CD4-positive, alpha-beta T cell (primary cell): ENCODE measurements at regions not wholly inside any gene's neighbourhood (a gene's known extent, or its start where the extent isn't known, plus 50 kb on each side); places are given as distances from the start of the nearest gene placed in this dataset.

Experiments
- ATAC-seq: fragments of 200-7000 bp; cut with Tn5 transposase; one replicate; pipeline ENCODE4 v1.10.0; 2022; ENCODE audit warnings: mild to moderate bottlenecking; ENCODE audit not compliant: poor library complexity
- CTCF ChIA-PET: fragments of 350-600 bp; sonication (Branson Sonifier 250); formaldehyde crosslinking; loops from one replicate; lab custom pipeline; 2021; ENCODE audit warnings: antibody characterized with exemption, inconsistent platforms; lab: Charles Lee
- POLR2A ChIA-PET: fragments of 350-600 bp; sonication (Branson Sonifier 250); formaldehyde crosslinking; loops from one replicate; lab custom pipeline; 2021; ENCODE audit warnings: antibody characterized with exemption, inconsistent platforms; lab: Charles Lee
- DNase-seq, 14 experiments: peaks; one replicate each; pipeline ENCODE4 v3.0.0-alpha.2; 2013 to 2020; ENCODE audit warnings: mixed read lengths in 2 of 14
- H3K27ac ChIP-seq, 2 donors: one replicate each; pipeline versions ENCODE4 v1.5.1 to v1.7.0; 2013; ENCODE audit warnings: low read length in 2 of 2, low read depth in 1 of 2, mild to moderate bottlenecking in 1 of 2
- H3K27me3 ChIP-seq, 2 experiments: 1 replicate in 1 of 2; 2 replicates in 1 of 2; pipeline versions ENCODE4 v1.6.1 to v1.7.0; 2013; ENCODE audit warnings: low read length in 2 of 2, control low read depth in 1 of 2, mild to moderate bottlenecking in 1 of 2, moderate library complexity in 1 of 2; ENCODE audit not compliant: insufficient read depth in 2 of 2, control insufficient read depth in 1 of 2
- H3K36me3 ChIP-seq: one replicate; pipeline ENCODE4 v1.6.1; 2013; ENCODE audit warnings: low read length, control low read depth; ENCODE audit not compliant: insufficient read depth
- H3K4me1 ChIP-seq: one replicate; pipeline ENCODE4 v1.6.1; 2013; ENCODE audit warnings: low read length, control low read depth; ENCODE audit not compliant: insufficient read depth
- H3K4me3 ChIP-seq: one replicate; pipeline ENCODE4 v1.5.1; 2013; ENCODE audit warnings: mild to moderate bottlenecking, low read length, moderate library complexity
- H3K9me3 ChIP-seq, 2 experiments: 1 replicate in 1 of 2; 2 replicates in 1 of 2; pipeline versions ENCODE4 v1.6.1 to v1.7.0; 2013; ENCODE audit warnings: low read length in 2 of 2, mild to moderate bottlenecking in 2 of 2, control low read depth in 1 of 2, moderate library complexity in 1 of 2; ENCODE audit not compliant: control insufficient read depth in 1 of 2, insufficient read depth in 1 of 2
- H3K27ac Mint-ChIP-seq: one replicate; pipeline ENCODE4 v1.8.0; 2020; ENCODE audit warnings: mixed read lengths
- H3K27me3 Mint-ChIP-seq: one replicate; pipeline ENCODE4 v1.8.0; 2021; ENCODE audit warnings: mixed read lengths
- H3K36me3 Mint-ChIP-seq: one replicate; pipeline ENCODE4 v1.8.0; 2021; ENCODE audit warnings: low read depth, mixed read lengths
- H3K4me1 Mint-ChIP-seq: one replicate; pipeline ENCODE4 v1.8.0; 2021; ENCODE audit warnings: low read depth, mixed read lengths
- H3K4me3 Mint-ChIP-seq: one replicate; pipeline ENCODE4 v1.8.0; 2020; ENCODE audit warnings: mild to moderate bottlenecking, mixed read lengths
- H3K9me3 Mint-ChIP-seq: one replicate; pipeline ENCODE4 v1.8.0; 2020; ENCODE audit warnings: mixed read lengths
- intact Hi-C, 2 experiments: fragments of 100-400 bp; cut with DNase I in 1 of 2; cut with micrococcal nuclease in 1 of 2; formaldehyde crosslinking; loops; one replicate each; pipeline versions ENCODE4 v1.15.1 to v1.9.0; 2023 to 2025; cut with DNase I, micrococcal nuclease
- TF ChIP-seq, protein P1 (sequence below): fragments of 200-600 bp; IDR thresholded peaks from one replicate; pipeline ENCODE4 v1.8.0; 2022; ENCODE audit warnings: antibody characterized with exemption, mild to moderate bottlenecking

GRCh38 chr17:70863436-70864248, 694.3 kb downstream of the KCNJ2 start:
- Mint-ChIP-seq H3K9me3 (peaks cover 4% of the 10 kb centered on the region), H3K27ac (no peak overlapping the region), H3K4me1 (no peaks in the 10 kb centered on the region), H3K4me3 (no peak overlapping the region), H3K27me3 (no peaks in the 10 kb centered on the region), H3K36me3 (no peaks in the 10 kb centered on the region)
- ChIA-PET CTCF (no interaction called here), POLR2A (no interaction called here)
- Histone ChIP-seq H3K9me3 (peaks cover 0 to 13% of the 10 kb centered on the region in 2 experiments), H3K27me3 (no peaks in the 10 kb centered on the region), H3K36me3 (no peaks in the 10 kb centered on the region), H3K4me3 (no peak overlapping the region), H3K27ac (no peak overlapping the region), H3K4me1 (no peaks in the 10 kb centered on the region)
- TF ChIP-seq, protein P1, sequence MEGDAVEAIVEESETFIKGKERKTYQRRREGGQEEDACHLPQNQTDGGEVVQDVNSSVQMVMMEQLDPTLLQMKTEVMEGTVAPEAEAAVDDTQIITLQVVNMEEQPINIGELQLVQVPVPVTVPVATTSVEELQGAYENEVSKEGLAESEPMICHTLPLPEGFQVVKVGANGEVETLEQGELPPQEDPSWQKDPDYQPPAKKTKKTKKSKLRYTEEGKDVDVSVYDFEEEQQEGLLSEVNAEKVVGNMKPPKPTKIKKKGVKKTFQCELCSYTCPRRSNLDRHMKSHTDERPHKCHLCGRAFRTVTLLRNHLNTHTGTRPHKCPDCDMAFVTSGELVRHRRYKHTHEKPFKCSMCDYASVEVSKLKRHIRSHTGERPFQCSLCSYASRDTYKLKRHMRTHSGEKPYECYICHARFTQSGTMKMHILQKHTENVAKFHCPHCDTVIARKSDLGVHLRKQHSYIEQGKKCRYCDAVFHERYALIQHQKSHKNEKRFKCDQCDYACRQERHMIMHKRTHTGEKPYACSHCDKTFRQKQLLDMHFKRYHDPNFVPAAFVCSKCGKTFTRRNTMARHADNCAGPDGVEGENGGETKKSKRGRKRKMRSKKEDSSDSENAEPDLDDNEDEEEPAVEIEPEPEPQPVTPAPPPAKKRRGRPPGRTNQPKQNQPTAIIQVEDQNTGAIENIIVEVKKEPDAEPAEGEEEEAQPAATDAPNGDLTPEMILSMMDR = no peak
- intact Hi-C loops = no loop called here
- no peak for DNase-seq
- ATAC-seq = no peak

GRCh38 chr17:70865993-70866804, 696.9 kb downstream of the KCNJ2 start:
- Histone ChIP-seq H3K27ac (no peak overlapping the region), H3K4me1 (no peaks in the 10 kb centered on the region), H3K36me3 (no peaks in the 10 kb centered on the region), H3K27me3 (no peaks in the 10 kb centered on the region), H3K4me3 (no peak overlapping the region), H3K9me3 (peaks cover 0 to 9% of the 10 kb centered on the region in 2 experiments)
- Mint-ChIP-seq H3K4me3 (no peak overlapping the region), H3K27ac (no peak overlapping the region), H3K27me3 (no peaks in the 10 kb centered on the region), H3K4me1 (no peaks in the 10 kb centered on the region), H3K9me3 (no peaks in the 10 kb centered on the region), H3K36me3 (no peaks in the 10 kb centered on the region)
- intact Hi-C loops = no loop called here
- POLR2A ChIA-PET = no interaction called here
- CTCF ChIA-PET = no interaction called here
- TF ChIP-seq, protein P1 = no peak
- no peak for DNase-seq
- no peak for ATAC-seq

DNA sequence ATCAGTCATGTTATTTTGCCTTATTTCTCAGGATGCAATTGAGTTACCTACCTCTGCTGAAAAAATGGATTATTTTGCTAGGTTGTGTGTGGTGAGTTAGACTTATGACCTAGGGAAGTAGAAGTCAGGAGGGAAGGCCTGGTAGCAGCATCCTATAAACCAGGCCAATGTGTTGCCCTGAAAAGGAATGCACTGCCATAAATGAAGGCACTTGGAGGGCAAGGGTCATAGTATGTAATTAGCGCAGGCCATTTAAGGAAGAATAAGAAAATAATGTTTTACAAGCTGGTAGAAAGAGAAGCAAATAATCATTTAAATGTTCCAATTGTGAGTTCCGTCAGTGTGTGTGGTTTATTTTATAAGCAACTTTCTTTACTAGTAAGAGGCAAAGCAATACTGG, 698.8 kb downstream of the KCNJ2 start:
- ATAC-seq (no peak), DNase-seq (no peak)
- H3K9me3 ChIP-seq = peaks cover 0 to 4% of the 10 kb centered on the region in 2 experiments
- ChIA-PET CTCF (no interaction called here), POLR2A (no interaction called here)
- H3K27ac ChIP-seq = no peak overlapping the region
- Mint-ChIP-seq H3K4me1 (no peaks in the 10 kb centered on the region), H3K27ac (no peak overlapping the region), H3K36me3 (no peaks in the 10 kb centered on the region), H3K4me3 (no peak overlapping the region), H3K9me3 (no peaks in the 10 kb centered on the region), H3K27me3 (no peaks in the 10 kb centered on the region)
- H3K27me3 ChIP-seq = no peaks in the 10 kb centered on the region
- no peaks in the 10 kb centered on the region for H3K4me1 ChIP-seq
- intact Hi-C loops = no loop called here
- H3K4me3 ChIP-seq = no peak overlapping the region
- TF ChIP-seq, protein P1 = no peak
- no peaks in the 10 kb centered on the region for H3K36me3 ChIP-seq
